GM23338 (cell line): ENCODE measurements at regions not wholly inside any gene's neighbourhood (a gene's known extent, or its start where the extent isn't known, plus 50 kb on each side); places are given as distances from the start of the nearest gene placed in this dataset.

Source experiments
- ATAC-seq: fragments of 200-7000 bp; cut with Tn5 transposase; 3 replicates; pipeline ENCODE4 v1.9.1; 2020
- DNase-seq: peaks from one replicate; pipeline ENCODE4 v3.0.0-alpha.2; 2015; ENCODE audit warnings: low spot score
- H2AFZ ChIP-seq: fragments of 200-600 bp; sonication (generic); 2 replicates; pipeline ENCODE4 v1.8.0; 2016; ENCODE audit warnings: antibody characterized with exemption, mild to moderate bottlenecking, moderate library complexity
- H3F3A ChIP-seq: fragments of 200-600 bp; sonication (generic); replicated peaks from 2 replicates; pipeline ENCODE4 v1.8.0; 2017; ENCODE audit warnings: antibody characterized with exemption, mixed run types, low read depth
- H3K27ac ChIP-seq: fragments of 200-600 bp; sonication (generic); 2 replicates; pipeline ENCODE4 v1.6.1; 2016; ENCODE audit warnings: low read depth
- H3K27me3 ChIP-seq: fragments of 200-600 bp; sonication (generic); 2 replicates; pipeline ENCODE4 v1.8.0; 2016; ENCODE audit warnings: mild to moderate bottlenecking, mixed run types, moderate library complexity; ENCODE audit not compliant: insufficient read depth
- H3K36me3 ChIP-seq: fragments of 200-600 bp; sonication (generic); 2 replicates; pipeline ENCODE4 v1.8.0; 2016; ENCODE audit warnings: mild to moderate bottlenecking; ENCODE audit not compliant: insufficient read depth
- H3K4me1 ChIP-seq: fragments of 200-600 bp; sonication (generic); 2 replicates; pipeline ENCODE4 v1.8.0; 2016; ENCODE audit warnings: mild to moderate bottlenecking, moderate library complexity; ENCODE audit not compliant: insufficient read depth
- H3K4me2 ChIP-seq: fragments of 200-600 bp; sonication (generic); 2 replicates; pipeline ENCODE4 v1.7.1; 2017; ENCODE audit warnings: mixed run types
- H3K4me3 ChIP-seq: fragments of 200-600 bp; sonication (generic); 2 replicates; pipeline ENCODE4 v1.6.1; 2016; ENCODE audit warnings: mixed run types
- H3K79me2 ChIP-seq: fragments of 200-600 bp; sonication (generic); replicated peaks from 2 replicates; pipeline ENCODE4 v1.8.0; 2017; ENCODE audit warnings: mild to moderate bottlenecking; ENCODE audit not compliant: insufficient read depth
- H3K9me2 ChIP-seq: fragments of 200-600 bp; sonication (generic); 2 replicates; pipeline ENCODE4 v1.8.0; 2017; ENCODE audit not compliant: insufficient read depth
- H4K20me1 ChIP-seq: fragments of 200-600 bp; sonication (generic); replicated peaks from 2 replicates; pipeline ENCODE4 v1.8.0; 2017; ENCODE audit warnings: mild to moderate bottlenecking; ENCODE audit not compliant: insufficient read depth
- H3K27ac Mint-ChIP-seq: 2 replicates; pipeline ENCODE4 v1.8.0; 2020; ENCODE audit warnings: inconsistent platforms, mild to moderate bottlenecking, moderate library complexity, mixed read lengths
- H3K27me3 Mint-ChIP-seq: 3 replicates; pipeline ENCODE4 v1.8.0; 2022; ENCODE audit warnings: low read depth, mild to moderate bottlenecking, moderate library complexity, mixed read lengths, inconsistent platforms; ENCODE audit not compliant: insufficient read depth, poor library complexity
- H3K36me3 Mint-ChIP-seq: 3 replicates; pipeline ENCODE4 v1.8.0; 2021; ENCODE audit warnings: low read depth, mild to moderate bottlenecking, inconsistent platforms, moderate library complexity, mixed read lengths
- H3K4me1 Mint-ChIP-seq: 3 replicates; pipeline ENCODE4 v1.8.0; 2020; ENCODE audit warnings: mild to moderate bottlenecking, inconsistent platforms, mixed read lengths
- H3K4me3 Mint-ChIP-seq: 3 replicates; pipeline ENCODE4 v1.8.0; 2021; ENCODE audit warnings: moderate library complexity, mild to moderate bottlenecking, inconsistent platforms, mixed read lengths
- H3K9me3 Mint-ChIP-seq: 3 replicates; pipeline ENCODE4 v1.8.0; 2020; ENCODE audit warnings: moderate library complexity, mild to moderate bottlenecking, inconsistent platforms, mixed read lengths
- CREB1 ChIP-seq: fragments of 250-450 bp; sonication (Bioruptor Pico); IDR thresholded peaks from 2 replicates; pipeline ENCODE4 v1.5.0; 2020; ENCODE audit warnings: low read depth, mild to moderate bottlenecking, moderate library complexity
- CTCF ChIP-seq, 2 experiments: fragments of 200-600 bp in 1 of 2; sonication (generic) in 1 of 2; conservative IDR thresholded peaks; 2 replicates each; pipeline versions ENCODE4 v1.5.1 to v1.6.1; 2016 to 2017; ENCODE audit warnings: antibody characterized with exemption in 2 of 2, low read depth in 2 of 2, mild to moderate bottlenecking in 2 of 2, moderate library complexity in 1 of 2
- ETS1 ChIP-seq: IDR thresholded peaks from 2 replicates; pipeline ENCODE4 v1.6.1; 2016; ENCODE audit warnings: antibody characterized with exemption
- EZH2 ChIP-seq: fragments of 200-600 bp; sonication (generic); IDR thresholded peaks from one replicate; pipeline ENCODE4 v1.8.0; 2017; ENCODE audit warnings: antibody characterized with exemption, mild to moderate bottlenecking, low read depth; ENCODE audit not compliant: unreplicated experiment
- EZH2phosphoT487 ChIP-seq: fragments of 200-600 bp; sonication (generic); IDR thresholded peaks from one replicate; pipeline ENCODE4 v1.8.1; 2018; ENCODE audit warnings: antibody characterized with exemption; ENCODE audit not compliant: unreplicated experiment
- JUNB ChIP-seq: IDR thresholded peaks from one replicate; pipeline ENCODE4 v1.6.1; 2016; ENCODE audit warnings: antibody characterized with exemption; ENCODE audit not compliant: unreplicated experiment
- NANOG ChIP-seq: IDR thresholded peaks from 2 replicates; pipeline ENCODE4 v1.6.1; 2016; ENCODE audit warnings: antibody characterized with exemption, borderline replicate concordance
- POLR2AphosphoS5 ChIP-seq: IDR thresholded peaks from 2 replicates; pipeline ENCODE4 v1.6.1; 2016; ENCODE audit warnings: antibody characterized with exemption, low read depth
- REST ChIP-seq: IDR thresholded peaks from one replicate; pipeline ENCODE4 v1.6.1; 2018; ENCODE audit warnings: antibody characterized with exemption; ENCODE audit not compliant: unreplicated experiment
- STAT1 ChIP-seq: IDR thresholded peaks from one replicate; pipeline ENCODE4 v1.6.1; 2016; ENCODE audit warnings: antibody characterized with exemption; ENCODE audit not compliant: unreplicated experiment
- ZNF114 ChIP-seq: fragments of 250-450 bp; sonication (Bioruptor Pico); IDR thresholded peaks from 2 replicates; pipeline ENCODE4 v1.5.0; 2020; ENCODE audit warnings: mild to moderate bottlenecking, moderate library complexity
- ZNF331 ChIP-seq: fragments of 250-450 bp; sonication (Bioruptor Pico); IDR thresholded peaks from 2 replicates; pipeline ENCODE4 v1.5.0; 2020; ENCODE audit warnings: low read depth, mild to moderate bottlenecking, moderate library complexity
- ZNF462 ChIP-seq: fragments of 250-450 bp; sonication (Bioruptor Pico); IDR thresholded peaks from 2 replicates; pipeline ENCODE4 v1.5.0; 2020; ENCODE audit warnings: mild to moderate bottlenecking, moderate library complexity

GRCh38 chr10:3333426-3333825, 160.8 kb upstream of the PITRM1 start (continued):
- TF ChIP-seq CTCF (conservative IDR thresholded peaks at IDR 0.05; ENCODE audit: low read depth in 2 of 2) (no peak), NANOG (no peak)

GRCh38 chr10:3331690-3332230, 159.2 kb upstream of the PITRM1 start:
- Histone ChIP-seq H3K36me3 (no peaks in the 10 kb centered on the region), H3K4me2 (no peak overlapping the region), H3K27me3 (no peaks in the 10 kb centered on the region), H4K20me1 (no peaks in the 10 kb centered on the region), H3K4me1 (0 out of 2 replicates have a peak, but pooled peaks cover 3% of the 10 kb centered on the region), H3K79me2 (no peaks in the 10 kb centered on the region), H3K9me2 (no peaks in the 10 kb centered on the region), H3K4me3 (no peak overlapping the region), H3K27ac (no peak overlapping the region), H3F3A (no peaks in the 10 kb centered on the region), H2AFZ (no peak overlapping the region)
- H3K27me3 Mint-ChIP-seq = peaks cover 2% of the 10 kb centered on the region
- DNase-seq (no peak), ATAC-seq (no peak)
- H3K27ac Mint-ChIP-seq = no peak overlapping the region
- no peaks in the 10 kb centered on the region for H3K9me3 Mint-ChIP-seq
- peaks cover 27% of the 10 kb centered on the region for H3K4me1 Mint-ChIP-seq
- no peaks in the 10 kb centered on the region for H3K36me3 Mint-ChIP-seq
- H3K4me3 Mint-ChIP-seq = no peak overlapping the region
- TF ChIP-seq STAT1 (no peak), ETS1 (no peak), NANOG (no peak), ZNF462 (CRISPR knock-in tag) (no peak), JUNB (no peak), REST (no peak), CREB1 (CRISPR knock-in tag) (no peak), EZH2 (no peak), EZH2phosphoT487 (no peak), POLR2AphosphoS5 (no peak), ZNF331 (CRISPR knock-in tag) (no peak), ZNF114 (no peak)
